ENCODE measurements at regions not wholly inside any gene's neighbourhood (a gene's known extent, or its start where the extent isn't known, plus 50 kb on each side); places are given as distances from the start of the nearest gene placed in this dataset.

DNA sequence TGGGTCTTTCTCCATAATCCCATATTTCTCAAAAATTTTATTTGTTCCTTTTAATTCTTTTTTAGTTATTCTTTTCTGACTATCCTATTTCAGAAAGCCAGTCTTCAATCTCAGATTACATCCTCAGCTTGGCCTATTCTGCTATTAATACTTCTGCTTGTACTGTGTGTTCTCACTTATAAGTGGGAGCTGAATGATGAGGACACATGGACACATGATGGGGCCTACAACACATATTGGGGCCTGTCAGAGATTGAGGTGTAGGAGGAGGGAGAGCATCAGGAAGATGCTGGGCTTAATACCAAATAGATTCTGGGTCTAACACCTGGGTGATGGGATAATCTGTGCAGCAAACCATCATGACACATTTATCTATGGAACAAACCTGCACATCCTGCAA lies 82.3 kb downstream of the MAGEE1 start:
- Histone ChIP-seq H3K79me2 (ENCODE audit: insufficient read depth, low read length) (no peaks in the 10 kb centered on the region), H3K27me3 (ENCODE audit: control insufficient read depth in 1 of 2, insufficient read depth in 2 of 2, low read length in 2 of 2) (no peaks in the 10 kb centered on the region), H3K4me3 (replicated peaks in 1 of 3; ENCODE audit: insufficient read depth in 1 of 3, low read depth in 2 of 3, low read length in 3 of 3) (no peak overlapping the region), H4K20me1 (ENCODE audit: insufficient read depth, low read length) (no peaks in the 10 kb centered on the region), H3K4me2 (ENCODE audit: low read depth, low read length) (no peak overlapping the region), H3K36me3 (replicated peaks in 1 of 2; ENCODE audit: control insufficient read depth in 1 of 2, insufficient read depth in 2 of 2, low read length in 2 of 2) (no peaks in the 10 kb centered on the region), H2AFZ (ENCODE audit: low read length) (no peak overlapping the region), H3K27ac (ENCODE audit: extremely low read length, insufficient read depth, low read length) (no peak overlapping the region), H3K9me3 (ENCODE audit: low read length) (no peaks in the 10 kb centered on the region), H3K9ac (ENCODE audit: insufficient read depth, low read depth, low read length) (no peak overlapping the region), H3K4me1 (ENCODE audit: insufficient read depth, low read length) (no peaks in the 10 kb centered on the region)
- no peak for ATAC-seq
- CTCF ChIA-PET (ENCODE audit: low intra/inter-chr PET ratio, low total read pairs), result no interaction called here
- DNase-seq (ENCODE audit: low spot score), result no peak
- no peak for TF ChIP-seq NFE2 (CRISPR knock-in tag; IDR thresholded peaks at IDR 0.05)
- TF ChIP-seq ZNF121 (CRISPR knock-in tag; IDR thresholded peaks at IDR 0.05), result no peak
- no peak for TF ChIP-seq ZFP82 (CRISPR knock-in tag; IDR thresholded peaks at IDR 0.05; ENCODE audit: borderline replicate concordance)
- TF ChIP-seq ZNF124 (CRISPR knock-in tag; IDR thresholded peaks at IDR 0.05), result no peak
- no peak for TF ChIP-seq U2AF2 (IDR thresholded peaks at IDR 0.05; ENCODE audit: low read depth, low read length)
- no peak for TF ChIP-seq ZNF234 (CRISPR knock-in tag; conservative IDR thresholded peaks at IDR 0.05)
- no peak for TF ChIP-seq ZNF543 (CRISPR knock-in tag; IDR thresholded peaks at IDR 0.05)
- TF ChIP-seq HHEX (CRISPR knock-in tag; IDR thresholded peaks at IDR 0.05), result no peak
- no peak for TF ChIP-seq ZNF850 (CRISPR knock-in tag; conservative IDR thresholded peaks at IDR 0.05)
- no peak for TF ChIP-seq ATF1 (CRISPR knock-in tag; IDR thresholded peaks at IDR 0.05)
- in situ Hi-C loops (cut with HindIII; ENCODE audit: extremely low pct_ligation_motif_present, low pct_unique_long_range_greater_than_20kb), result no loop called here
- POLR2A ChIA-PET, result no interaction called here
- intact Hi-C loops (cut with micrococcal nuclease; ENCODE audit: unreplicated experiment), result no loop called here
- no TSS peak for BruUV-seq (replicated peaks)
- FAIRE-seq, result no peak

GRCh38 chrX:76517544-76517943 lies 90.0 kb downstream of the MAGEE1 start:
- no peak for DNase-seq (ENCODE audit: low spot score)
- no peak for FAIRE-seq
- TF ChIP-seq KDM5B (CRISPR knock-in tag; IDR thresholded peaks at IDR 0.05; ENCODE audit: borderline replicate concordance), result no peak
- TF ChIP-seq ETV5 (CRISPR knock-in tag; IDR thresholded peaks at IDR 0.05; ENCODE audit: borderline replicate concordance), result no peak
- TF ChIP-seq RAD51 (IDR thresholded peaks at IDR 0.05; ENCODE audit: borderline replicate concordance), result peak; percentile 66
- no peak for TF ChIP-seq TARDBP (CRISPR knock-in tag; IDR thresholded peaks at IDR 0.05)
- TF ChIP-seq ZNF225 (CRISPR knock-in tag; IDR thresholded peaks at IDR 0.05), result no peak
- no peak for TF ChIP-seq NAIF1 (CRISPR knock-in tag; IDR thresholded peaks at IDR 0.05; ENCODE audit: borderline replicate concordance)
- TF ChIP-seq ATF5 (CRISPR knock-in tag; IDR thresholded peaks at IDR 0.05; ENCODE audit: low read depth), result no peak
- no peak for TF ChIP-seq FOXC1 (CRISPR knock-in tag; IDR thresholded peaks at IDR 0.05; ENCODE audit: borderline replicate concordance)
- H3K4me3 ChIP-seq (replicated peaks in 1 of 3; ENCODE audit: insufficient read depth in 1 of 3, low read depth in 2 of 3, low read length in 3 of 3), result no peak overlapping the region
- no peaks in the 10 kb centered on the region for H3K9me3 ChIP-seq (ENCODE audit: low read length)
- no peaks in the 10 kb centered on the region for H3K36me3 ChIP-seq (replicated peaks in 1 of 2; ENCODE audit: control insufficient read depth in 1 of 2, insufficient read depth in 2 of 2, low read length in 2 of 2)
- H3K27me3 ChIP-seq (ENCODE audit: control insufficient read depth in 1 of 2, insufficient read depth in 2 of 2, low read length in 2 of 2), result no peaks in the 10 kb centered on the region
- no peak overlapping the region for H3K27ac ChIP-seq (ENCODE audit: extremely low read length, insufficient read depth, low read length)
- no peaks in the 10 kb centered on the region for H3K79me2 ChIP-seq (ENCODE audit: insufficient read depth, low read length)
- H3K4me1 ChIP-seq (ENCODE audit: insufficient read depth, low read length), result no peaks in the 10 kb centered on the region
- in situ Hi-C loops (cut with HindIII; ENCODE audit: extremely low pct_ligation_motif_present, low pct_unique_long_range_greater_than_20kb), result no loop called here
- no peak overlapping the region for H3K9ac ChIP-seq (ENCODE audit: insufficient read depth, low read depth, low read length)
- intact Hi-C loops (cut with micrococcal nuclease; ENCODE audit: unreplicated experiment), result no loop called here
- H3K4me2 ChIP-seq (ENCODE audit: low read depth, low read length), result no peak overlapping the region
- no TSS peak for BruUV-seq (replicated peaks)
- ChIA-PET POLR2A (no interaction called here), CTCF (ENCODE audit: low intra/inter-chr PET ratio, low total read pairs) (no interaction called here)
- 0% methylated on average over 4 of the region's 4 CpGs for WGBS (ENCODE audit: low lambda C conversion rate)
- no peaks in the 10 kb centered on the region for H4K20me1 ChIP-seq (ENCODE audit: insufficient read depth, low read length)
- no peak overlapping the region for H2AFZ ChIP-seq (ENCODE audit: low read length)
- no peak for ATAC-seq

Data from HepG2 (cell line).